OCI-LY3 (cell line): ENCODE measurements at regions not wholly inside any gene's neighbourhood (a gene's known extent, or its start where the extent isn't known, plus 50 kb on each side); places are given as distances from the start of the nearest gene placed in this dataset.

Experiments used
- H2AFZ ChIP-seq: fragments of 200-600, 300-600 bp; shearing (Covaris generic); 2 replicates; pipeline ENCODE4 v1.6.0; 2014; ENCODE audit warnings: antibody characterized with exemption, low read depth, low read length
- H3K27ac ChIP-seq: fragments of 200-600, 300-600 bp; sonication (generic); 2 replicates; pipeline ENCODE4 v1.5.1; 2014; ENCODE audit warnings: mild to moderate bottlenecking, low read length, moderate library complexity, mixed read lengths
- H3K27me3 ChIP-seq: fragments of 200-600, 300-600 bp; sonication (generic); 2 replicates; pipeline ENCODE4 v1.6.1; 2014; ENCODE audit warnings: low read depth, low read length, mixed read lengths
- H3K36me3 ChIP-seq: fragments of 200-600, 300-600 bp; sonication (generic); replicated peaks from 2 replicates; pipeline ENCODE3; 2014; ENCODE audit warnings: low read depth, low read length, mixed read lengths
- H3K4me1 ChIP-seq: fragments of 300-600, 200-600 bp; sonication (generic); 2 replicates; pipeline ENCODE4 v1.6.1; 2014; ENCODE audit warnings: low read length, mixed read lengths
- H3K4me2 ChIP-seq: fragments of 200-600, 300-600 bp; sonication (generic); 2 replicates; pipeline ENCODE4 v1.6.1; 2014; ENCODE audit warnings: low read length, mixed read lengths
- H3K4me3 ChIP-seq: fragments of 300-600, 200-600 bp; sonication (generic); 2 replicates; pipeline ENCODE4 v1.5.1; 2014; ENCODE audit warnings: antibody characterized with exemption, mild to moderate bottlenecking, low read length, moderate library complexity
- H3K79me2 ChIP-seq: fragments of 300-600, 200-600 bp; shearing (Covaris generic); 2 replicates; pipeline ENCODE4 v1.6.1; 2014; ENCODE audit warnings: mild to moderate bottlenecking, low read length, mixed read lengths
- H3K9ac ChIP-seq: fragments of 300-600, 200-600 bp; shearing (Covaris generic); 2 replicates; pipeline ENCODE4 v1.6.0; 2014; ENCODE audit warnings: mild to moderate bottlenecking, low read length, moderate library complexity
- H3K9me3 ChIP-seq: fragments of 200-600, 300-600 bp; shearing (Covaris generic); 2 replicates; pipeline ENCODE4 v1.6.1; 2014; ENCODE audit warnings: low read length, mixed read lengths; ENCODE audit not compliant: insufficient read depth
- H4K20me1 ChIP-seq: fragments of 200-600, 300-600 bp; sonication (generic); 2 replicates; pipeline ENCODE4 v1.6.1; 2016; ENCODE audit warnings: low read length, mixed read lengths; ENCODE audit not compliant: insufficient read depth
- EZH2phosphoT487 ChIP-seq: fragments of 200-600 bp; shearing (Covaris generic); IDR thresholded peaks from 2 replicates; pipeline ENCODE4 v1.6.1; 2018; ENCODE audit warnings: antibody characterized with exemption, mixed run types, low read depth
- TF ChIP-seq, protein P1 (sequence below): fragments of 200-600, 300-600 bp; sonication (generic); IDR thresholded peaks from 2 replicates; pipeline ENCODE4 v1.5.1; 2014; ENCODE audit warnings: antibody characterized with exemption, low read length, low read depth

DNA sequence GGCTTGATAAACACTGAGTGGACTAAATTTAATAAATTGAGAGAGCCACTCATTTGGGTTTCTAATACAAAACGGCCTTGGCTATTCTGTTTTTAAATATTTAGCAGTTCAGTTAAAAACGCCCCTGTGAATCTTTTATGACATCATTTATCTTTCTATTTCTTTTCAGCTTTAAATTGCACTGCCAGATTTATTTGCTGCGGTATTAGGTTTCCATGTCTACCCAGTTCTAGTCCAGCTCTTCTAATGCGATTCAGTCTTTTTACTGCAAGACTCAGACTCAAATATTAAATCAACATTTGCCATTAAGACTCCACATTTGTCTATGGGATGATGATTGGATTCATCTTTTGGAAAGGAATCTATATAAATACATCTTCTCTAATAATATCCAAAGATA lies 2174.3 kb upstream of the PIK3C3 start:
- TF ChIP-seq EZH2phosphoT487, result no peak
- TF ChIP-seq, protein P1, sequence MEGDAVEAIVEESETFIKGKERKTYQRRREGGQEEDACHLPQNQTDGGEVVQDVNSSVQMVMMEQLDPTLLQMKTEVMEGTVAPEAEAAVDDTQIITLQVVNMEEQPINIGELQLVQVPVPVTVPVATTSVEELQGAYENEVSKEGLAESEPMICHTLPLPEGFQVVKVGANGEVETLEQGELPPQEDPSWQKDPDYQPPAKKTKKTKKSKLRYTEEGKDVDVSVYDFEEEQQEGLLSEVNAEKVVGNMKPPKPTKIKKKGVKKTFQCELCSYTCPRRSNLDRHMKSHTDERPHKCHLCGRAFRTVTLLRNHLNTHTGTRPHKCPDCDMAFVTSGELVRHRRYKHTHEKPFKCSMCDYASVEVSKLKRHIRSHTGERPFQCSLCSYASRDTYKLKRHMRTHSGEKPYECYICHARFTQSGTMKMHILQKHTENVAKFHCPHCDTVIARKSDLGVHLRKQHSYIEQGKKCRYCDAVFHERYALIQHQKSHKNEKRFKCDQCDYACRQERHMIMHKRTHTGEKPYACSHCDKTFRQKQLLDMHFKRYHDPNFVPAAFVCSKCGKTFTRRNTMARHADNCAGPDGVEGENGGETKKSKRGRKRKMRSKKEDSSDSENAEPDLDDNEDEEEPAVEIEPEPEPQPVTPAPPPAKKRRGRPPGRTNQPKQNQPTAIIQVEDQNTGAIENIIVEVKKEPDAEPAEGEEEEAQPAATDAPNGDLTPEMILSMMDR, result no peak

DNA sequence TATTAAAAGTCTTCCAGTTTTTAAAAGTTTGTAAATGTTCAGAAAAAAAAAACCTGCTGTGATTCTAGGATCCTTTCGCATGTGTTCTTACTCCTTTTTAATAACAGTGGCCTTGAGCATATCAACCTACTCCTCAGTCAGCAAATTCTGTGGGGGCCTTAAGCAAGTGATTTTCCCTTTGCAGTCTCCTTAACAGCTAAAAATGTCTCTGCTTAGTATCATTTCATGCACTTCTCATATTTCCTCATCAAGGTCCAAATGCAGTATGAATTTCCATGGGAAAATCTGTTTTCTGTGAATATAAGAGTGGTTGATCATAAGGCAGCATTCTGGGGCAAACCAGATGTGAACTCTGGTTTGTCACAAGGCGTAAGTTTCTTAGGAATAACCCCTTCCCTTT lies 2175.1 kb upstream of the PIK3C3 start:
- H4K20me1 ChIP-seq, result no peaks in the 10 kb centered on the region
- no peak overlapping the region for H3K4me3 ChIP-seq
- H3K27ac ChIP-seq, result no peak overlapping the region
- no peak overlapping the region for H3K4me2 ChIP-seq
- H3K79me2 ChIP-seq, result no peaks in the 10 kb centered on the region
- H3K9me3 ChIP-seq, result no peaks in the 10 kb centered on the region
- no peak overlapping the region for H3K9ac ChIP-seq
- no peaks in the 10 kb centered on the region for H3K36me3 ChIP-seq
- no peaks in the 10 kb centered on the region for H3K4me1 ChIP-seq
- no peak overlapping the region for H2AFZ ChIP-seq
- no peaks in the 10 kb centered on the region for H3K27me3 ChIP-seq
- TF ChIP-seq EZH2phosphoT487, result no peak
- TF ChIP-seq, protein P1, result no peak

More for the DNA sequence above, 2174.3 kb upstream of the PIK3C3 start:
- no peak overlapping the region for H3K4me3 ChIP-seq
- H3K4me1 ChIP-seq, result no peaks in the 10 kb centered on the region
- no peaks in the 10 kb centered on the region for H3K79me2 ChIP-seq
- H4K20me1 ChIP-seq, result no peaks in the 10 kb centered on the region
- H3K27ac ChIP-seq, result no peak overlapping the region
- no peaks in the 10 kb centered on the region for H3K27me3 ChIP-seq
- H3K4me2 ChIP-seq, result no peak overlapping the region
- no peak overlapping the region for H2AFZ ChIP-seq
- H3K36me3 ChIP-seq, result no peaks in the 10 kb centered on the region
- H3K9me3 ChIP-seq, result no peaks in the 10 kb centered on the region
- H3K9ac ChIP-seq, result no peak overlapping the region

DNA sequence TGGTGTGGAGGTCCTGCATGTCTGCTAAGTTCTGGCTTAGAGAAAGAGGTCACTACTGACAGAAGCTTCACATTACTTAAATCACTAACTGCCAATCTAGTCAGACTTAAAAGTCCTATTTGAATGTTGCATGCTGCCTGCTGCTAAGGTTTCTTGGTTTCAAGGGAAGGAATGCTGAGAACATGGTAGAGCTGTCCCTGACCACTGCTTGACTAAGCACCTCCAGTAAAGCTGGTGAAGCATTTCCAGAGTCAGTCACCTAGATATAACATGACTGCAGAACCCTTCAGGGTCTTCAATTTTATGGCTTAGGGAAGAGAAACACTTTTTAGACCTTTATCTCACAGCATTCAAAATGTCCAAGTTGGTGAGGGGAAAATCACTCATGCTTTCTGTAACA lies 2178.3 kb upstream of the PIK3C3 start:
- Histone ChIP-seq H2AFZ (no peak overlapping the region), H3K36me3 (no peaks in the 10 kb centered on the region), H4K20me1 (no peaks in the 10 kb centered on the region), H3K9ac (no peak overlapping the region), H3K4me1 (no peaks in the 10 kb centered on the region), H3K27ac (no peak overlapping the region), H3K4me2 (no peak overlapping the region), H3K27me3 (no peaks in the 10 kb centered on the region), H3K4me3 (no peak overlapping the region), H3K79me2 (no peaks in the 10 kb centered on the region), H3K9me3 (no peaks in the 10 kb centered on the region)
- TF ChIP-seq, protein P1, result no peak
- TF ChIP-seq EZH2phosphoT487, result no peak

DNA sequence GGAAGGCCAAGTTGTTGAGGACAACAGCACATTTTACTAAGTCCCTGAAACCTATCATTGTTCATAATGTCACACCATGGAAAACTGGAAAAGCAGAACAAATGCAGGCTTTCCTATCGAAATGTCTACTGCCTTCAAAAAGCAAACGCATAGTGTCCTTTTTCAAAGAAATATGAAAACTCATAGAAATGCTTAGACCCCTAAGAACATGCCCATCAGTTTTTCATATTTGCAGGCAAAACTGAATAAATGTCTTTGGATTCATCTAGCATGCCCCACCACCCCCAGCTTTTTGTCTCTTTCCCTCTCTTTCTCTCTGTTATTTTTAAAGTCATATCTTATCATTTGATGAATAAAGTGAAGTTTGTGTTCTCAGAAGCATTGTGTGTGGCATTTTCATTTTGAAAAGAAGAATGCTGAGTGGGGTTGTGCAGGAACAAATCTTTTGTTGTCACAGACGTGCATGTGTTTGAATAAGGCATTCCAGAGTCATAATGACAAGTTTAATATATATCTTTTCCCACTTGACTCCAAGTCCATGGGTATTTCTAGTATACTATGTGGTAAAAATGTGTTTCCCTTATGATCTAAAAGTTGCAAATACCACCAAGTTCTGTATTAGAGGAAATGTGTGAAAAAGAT lies 2180.0 kb upstream of the PIK3C3 start:
- H3K4me3 ChIP-seq, result no peak overlapping the region
- no peak overlapping the region for H3K9ac ChIP-seq
- no peaks in the 10 kb centered on the region for H3K79me2 ChIP-seq
- no peaks in the 10 kb centered on the region for H3K36me3 ChIP-seq
- no peaks in the 10 kb centered on the region for H3K27me3 ChIP-seq
- H2AFZ ChIP-seq, result no peak overlapping the region
- no peaks in the 10 kb centered on the region for H3K4me1 ChIP-seq
- H3K27ac ChIP-seq, result no peak overlapping the region
- TF ChIP-seq, protein P1, result no peak
- TF ChIP-seq EZH2phosphoT487, result no peak
- no peaks in the 10 kb centered on the region for H3K9me3 ChIP-seq
- H3K4me2 ChIP-seq, result no peak overlapping the region
- H4K20me1 ChIP-seq, result no peaks in the 10 kb centered on the region
